Bronchial epithelial cell (primary cell): ENCODE measurements at regions not wholly inside any gene's neighbourhood (a gene's known extent, or its start where the extent isn't known, plus 50 kb on each side); places are given as distances from the start of the nearest gene placed in this dataset.

Experiments used
- DNase-seq: peaks from one replicate; pipeline ENCODE4 v3.0.0-alpha.2; 2010; ENCODE audit warnings: low read depth
- FAIRE-seq: peaks from 2 replicates; lab custom pipeline; 2011; peaks lifted over from hg19 to GRCh38; lab: Jason Lieb, UNC
- H3K27me3 ChIP-seq: 2 replicates; pipeline ENCODE4 v1.5.1; 2011; ENCODE audit warnings: low read length; ENCODE audit not compliant: control insufficient read depth, insufficient read depth
- H3K36me3 ChIP-seq: 2 replicates; pipeline ENCODE4 v1.5.1; 2011; ENCODE audit warnings: low read length; ENCODE audit not compliant: control insufficient read depth, insufficient read depth
- H3K4me3 ChIP-seq: 2 replicates; pipeline ENCODE4 v1.5.1; 2011; ENCODE audit warnings: mild to moderate bottlenecking, low read depth, low read length, control low read depth
- CTCF ChIP-seq: IDR thresholded peaks from 2 replicates; pipeline ENCODE4 v1.5.1; 2011; ENCODE audit warnings: mild to moderate bottlenecking, moderate library complexity, low read length, control low read depth, inconsistent platforms; ENCODE audit not compliant: insufficient read depth, severe bottlenecking

- TF ChIP-seq CTCF = no peak
- Histone ChIP-seq H3K27me3 (no peaks in the 10 kb centered on the region), H3K4me3 (no peak overlapping the region), H3K36me3 (no peaks in the 10 kb centered on the region)
- DNase-seq (no peak), FAIRE-seq (no peak)
These were observed 591.2 kb downstream of the PPP4R3C start for GRCh38 chrX:26871967-26872366.

GRCh38 chrX:26851981-26852380, 611.2 kb downstream of the PPP4R3C start:
- TF ChIP-seq CTCF = peak; percentile 13
- H3K36me3 ChIP-seq = no peaks in the 10 kb centered on the region
- DNase-seq = peak; percentile 2
- no peaks in the 10 kb centered on the region for H3K27me3 ChIP-seq
- FAIRE-seq = no peak
- no peak overlapping the region for H3K4me3 ChIP-seq

GRCh38 chrX:26848511-26848910, 614.6 kb downstream of the PPP4R3C start:
- no peak for TF ChIP-seq CTCF
- H3K4me3 ChIP-seq = no peak overlapping the region
- no peaks in the 10 kb centered on the region for H3K27me3 ChIP-seq
- no peak for DNase-seq
- FAIRE-seq = no peak
- no peaks in the 10 kb centered on the region for H3K36me3 ChIP-seq

GRCh38 chrX:26845056-26845455, 618.1 kb downstream of the PPP4R3C start:
- no peak for TF ChIP-seq CTCF
- DNase-seq (no peak), FAIRE-seq (no peak)
- no peaks in the 10 kb centered on the region for H3K36me3 ChIP-seq
- no peaks in the 10 kb centered on the region for H3K27me3 ChIP-seq
- H3K4me3 ChIP-seq = no peak overlapping the region

GRCh38 chrX:26822448-26822847, 606.5 kb downstream of the MAGEB5 start:
- no peak for TF ChIP-seq CTCF
- H3K4me3 ChIP-seq = no peak overlapping the region
- DNase-seq (no peak), FAIRE-seq (no peak)
- no peaks in the 10 kb centered on the region for H3K27me3 ChIP-seq
- no peaks in the 10 kb centered on the region for H3K36me3 ChIP-seq

GRCh38 chrX:26789751-26790150, 573.8 kb downstream of the MAGEB5 start:
- Histone ChIP-seq H3K36me3 (no peaks in the 10 kb centered on the region), H3K4me3 (no peak overlapping the region), H3K27me3 (no peaks in the 10 kb centered on the region)
- DNase-seq = no peak
- no peak for FAIRE-seq
- TF ChIP-seq CTCF = no peak
